ENCODE measurements at regions not wholly inside any gene's neighbourhood (a gene's known extent, or its start where the extent isn't known, plus 50 kb on each side); places are given as distances from the start of the nearest gene placed in this dataset.

- ATAC-seq = peak; percentile 87
- Histone ChIP-seq H3K27ac (no peak overlapping the region), H3K36me3 (no peaks in the 10 kb centered on the region), H3K4me1 (no peaks in the 10 kb centered on the region), H3K27me3 (no peaks in the 10 kb centered on the region), H3K9me3 (no peaks in the 10 kb centered on the region), H3K4me3 (no peak overlapping the region)
- DNase-seq = no peak
- TF ChIP-seq CTCF (IDR thresholded peaks at IDR 0.05) = peak; percentile 72
- intact Hi-C loops (cut with DNase I) = no loop called here
Observed at GRCh38 chr18:75478996-75479880, 51.7 kb upstream of the SMIM21 start.

GRCh38 chr18:75477900-75478299 is 50.4 kb upstream of the SMIM21 start:
- intact Hi-C loops (cut with DNase I) = no loop called here

More at GRCh38 chr18:75477900-75478299, 50.4 kb upstream of the SMIM21 start:
- no peaks in the 10 kb centered on the region for H3K27me3 ChIP-seq
- no peak overlapping the region for H3K4me3 ChIP-seq
- peak; percentile 86 for ATAC-seq
- no peaks in the 10 kb centered on the region for H3K4me1 ChIP-seq
- no peaks in the 10 kb centered on the region for H3K9me3 ChIP-seq
- no peak for DNase-seq
- no peaks in the 10 kb centered on the region for H3K36me3 ChIP-seq
- H3K27ac ChIP-seq = no peak overlapping the region
- no peak for TF ChIP-seq CTCF (IDR thresholded peaks at IDR 0.05)
